HG02623 (cell line): ENCODE measurements at regions not wholly inside any gene's neighbourhood (a gene's known extent, or its start where the extent isn't known, plus 50 kb on each side); places are given as distances from the start of the nearest gene placed in this dataset.

Experiments
- ATAC-seq: cut with Tn5 transposase; IDR thresholded peaks from one replicate; pipeline ENCODE4 v1.9.1; 2021; ENCODE audit warnings: moderate library complexity; ENCODE audit not compliant: unreplicated experiment

- no peak for ATAC-seq
Measured at GRCh38 chr5:153096381-153096780, 394.1 kb upstream of the GRIA1 start.

- ATAC-seq: no peak
Measured at GRCh38 chr5:153099328-153099727, 391.1 kb upstream of the GRIA1 start.

GRCh38 chr5:153101235-153102180 is 389.0 kb upstream of the GRIA1 start:
- ATAC-seq: no peak

GRCh38 chr5:153116916-153117315 is 373.6 kb upstream of the GRIA1 start:
- no peak for ATAC-seq

- ATAC-seq: no peak
Measured at GRCh38 chr5:153118018-153118417, 372.5 kb upstream of the GRIA1 start.

- no peak for ATAC-seq
Measured at GRCh38 chr5:153122403-153122802, 368.1 kb upstream of the GRIA1 start.

GRCh38 chr5:153130296-153130695 is 360.2 kb upstream of the GRIA1 start:
- no peak for ATAC-seq

GRCh38 chr5:153135411-153135810 is 355.1 kb upstream of the GRIA1 start:
- ATAC-seq: no peak

GRCh38 chr5:153136910-153137614 is 353.4 kb upstream of the GRIA1 start:
- ATAC-seq: no peak

GRCh38 chr5:153147891-153148623 is 342.4 kb upstream of the GRIA1 start:
- peak; percentile 77 for ATAC-seq

GRCh38 chr5:153148624-153148976 is 341.9 kb upstream of the GRIA1 start:
- ATAC-seq: no peak

GRCh38 chr5:153151558-153151957 is 338.9 kb upstream of the GRIA1 start:
- no peak for ATAC-seq

GRCh38 chr5:153153086-153153485 is 337.4 kb upstream of the GRIA1 start:
- no peak for ATAC-seq

GRCh38 chr5:153157156-153157555 is 333.3 kb upstream of the GRIA1 start:
- ATAC-seq: no peak

- no peak for ATAC-seq
Measured at GRCh38 chr5:153158608-153159007, 331.9 kb upstream of the GRIA1 start.

- no peak for ATAC-seq
Measured at GRCh38 chr5:153159616-153160015, 330.9 kb upstream of the GRIA1 start.

- no peak for ATAC-seq
Measured at GRCh38 chr5:153168241-153168640, 322.2 kb upstream of the GRIA1 start.

GRCh38 chr5:153187503-153187902 is 303.0 kb upstream of the GRIA1 start:
- ATAC-seq: peak; percentile 54

- no peak for ATAC-seq
Measured at GRCh38 chr5:153206361-153206760, 284.1 kb upstream of the GRIA1 start.

GRCh38 chr5:153209016-153209415 is 281.5 kb upstream of the GRIA1 start:
- no peak for ATAC-seq

- ATAC-seq: no peak
Measured at GRCh38 chr5:153209687-153210086, 280.8 kb upstream of the GRIA1 start.
